ENCODE measurements at regions not wholly inside any gene's neighbourhood (a gene's known extent, or its start where the extent isn't known, plus 50 kb on each side); places are given as distances from the start of the nearest gene placed in this dataset.

DNA sequence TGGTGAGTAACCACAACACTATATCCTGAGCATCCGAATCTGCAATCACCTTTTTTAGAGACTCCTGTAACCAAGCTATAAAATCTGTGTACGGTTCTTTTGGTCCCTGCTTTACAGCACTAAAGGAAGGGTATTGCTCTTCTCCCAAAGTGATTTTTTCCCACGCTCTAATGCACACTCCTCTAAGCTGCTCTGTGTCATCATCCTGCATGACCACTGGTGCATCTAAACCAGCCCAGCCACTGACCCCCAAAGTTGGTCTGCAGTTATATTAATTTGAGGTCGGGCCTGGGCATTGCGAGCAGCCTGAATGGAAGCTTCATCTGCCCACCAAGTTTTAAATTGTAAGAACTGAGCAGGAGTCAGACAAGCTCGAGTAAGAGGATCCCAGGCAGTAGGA, 480.0 kb downstream of the PTPRU start:
- no peak for TF ChIP-seq CTCF (IDR thresholded peaks at IDR 0.05; ENCODE audit: insufficient read depth, low read depth, low read length)
- TF ChIP-seq EZH2 (IDR thresholded peaks at IDR 0.05; ENCODE audit: insufficient read depth, low read length), result no peak
